ENCODE measurements at regions not wholly inside any gene's neighbourhood (a gene's known extent, or its start where the extent isn't known, plus 50 kb on each side); places are given as distances from the start of the nearest gene placed in this dataset.
"Not testable (repeated sequence)": the region's sequence is repeated elsewhere in the genome, so short reads cannot be mapped to it uniquely, and the experiment has no call there.

DNA sequence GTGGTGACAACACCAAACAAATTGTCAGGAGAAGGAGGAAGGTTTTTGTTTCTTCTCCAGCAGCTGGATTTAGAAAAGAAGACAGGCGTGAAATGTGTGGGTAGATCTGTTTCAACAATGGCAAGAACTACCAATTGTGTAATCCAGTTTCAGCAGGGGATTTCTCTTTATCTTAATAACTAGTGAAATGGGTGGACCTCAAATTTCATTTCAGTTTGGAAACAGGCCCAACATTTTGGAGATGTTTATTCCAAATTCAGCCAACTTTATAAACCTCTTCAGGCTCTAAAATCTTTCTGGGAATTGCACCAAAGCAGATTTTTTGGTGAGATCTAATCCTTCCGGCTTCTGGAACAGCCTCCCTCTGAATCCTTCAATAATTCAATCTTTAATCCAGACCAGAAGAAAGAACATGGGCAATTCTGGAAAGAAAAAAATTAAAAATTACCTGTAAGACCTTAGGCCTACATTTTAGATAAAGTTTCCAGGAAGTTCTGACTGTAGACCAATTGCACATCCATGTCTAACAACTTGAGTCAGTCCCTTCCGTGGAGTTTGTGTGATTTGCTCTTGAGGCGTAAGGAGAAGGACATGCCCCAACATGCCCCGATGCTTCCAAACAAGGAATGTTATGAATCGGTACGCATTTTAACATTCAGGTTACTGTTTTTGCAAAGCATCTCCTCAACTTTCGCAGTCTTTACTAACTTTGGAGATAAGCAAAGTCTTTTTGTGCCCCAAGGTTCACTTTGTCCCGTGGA lies 423.6 kb downstream of the IRX1 start:
- no peak for DNase-seq (ENCODE audit: low read depth)

DNA sequence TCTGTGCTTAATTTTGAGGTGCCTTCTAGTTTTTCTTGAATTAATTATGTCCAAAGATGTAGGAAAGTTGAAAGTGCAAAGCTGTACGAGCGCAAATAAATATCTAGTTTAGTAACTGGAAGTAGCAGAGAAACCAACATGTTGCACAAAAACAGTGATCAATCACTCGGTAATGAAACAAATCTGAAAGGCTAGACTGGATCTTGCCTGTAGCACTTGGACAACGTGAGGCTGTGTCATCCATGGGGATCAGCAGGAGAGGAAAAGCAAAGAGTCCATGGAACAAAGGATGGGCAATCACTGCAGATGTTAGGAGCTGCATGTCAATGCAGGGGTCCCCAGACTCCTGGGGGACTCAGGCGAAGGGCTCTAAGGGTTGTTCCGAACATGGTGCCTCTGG lies 424.2 kb downstream of the IRX1 start:
- no peak for DNase-seq (ENCODE audit: low read depth)

DNA sequence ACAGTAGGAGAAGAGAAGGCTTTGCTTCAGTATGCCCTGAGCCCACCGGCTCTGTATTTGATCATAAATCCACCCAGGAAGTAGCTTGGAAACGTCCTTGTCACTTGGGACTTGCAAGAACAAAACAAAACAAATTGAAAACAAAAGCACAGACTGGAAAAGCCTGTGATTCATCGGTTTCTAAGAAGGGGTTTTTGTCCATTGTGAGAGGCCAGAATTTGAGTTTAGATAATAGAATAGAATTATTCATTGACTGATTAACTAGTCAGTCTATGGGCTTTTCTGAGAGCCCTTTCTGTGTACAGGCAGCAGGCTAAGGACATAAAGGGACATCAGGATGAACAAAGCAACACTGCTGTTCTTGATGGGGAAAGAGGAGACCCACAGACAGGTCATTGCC lies 424.8 kb downstream of the IRX1 start:
- DNase-seq (ENCODE audit: low read depth): no peak

DNA sequence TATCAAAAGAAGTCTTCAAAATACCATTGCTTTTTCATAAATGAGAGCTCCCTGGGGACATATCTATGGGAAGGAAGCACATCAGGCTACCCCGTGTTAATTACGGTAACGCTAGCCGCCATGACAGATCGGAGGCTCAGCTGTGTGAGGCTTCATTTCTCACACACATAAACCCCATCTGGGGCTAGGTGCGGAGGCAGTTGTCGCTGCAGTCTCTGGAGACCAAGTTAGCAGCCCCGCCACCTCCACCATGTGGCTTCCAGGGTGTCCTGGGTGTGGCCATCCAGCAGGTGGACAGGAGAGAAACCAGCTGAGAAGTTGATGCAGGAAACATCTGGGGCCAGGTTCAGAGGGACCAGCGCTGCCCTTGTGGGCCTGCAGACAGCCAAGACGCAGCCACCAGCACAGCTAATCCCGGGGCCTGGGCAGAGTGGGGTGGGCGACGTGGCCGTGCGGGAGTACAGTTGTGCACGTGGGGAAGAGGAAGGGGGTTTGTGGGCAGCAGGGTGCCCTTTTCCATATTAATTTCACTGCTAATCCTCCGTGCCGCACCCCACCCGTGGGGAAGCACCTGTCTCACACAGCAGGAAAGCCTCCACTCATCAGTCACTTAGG lies 426.5 kb downstream of the IRX1 start:
- DNase-seq (ENCODE audit: low read depth): no peak

DNA sequence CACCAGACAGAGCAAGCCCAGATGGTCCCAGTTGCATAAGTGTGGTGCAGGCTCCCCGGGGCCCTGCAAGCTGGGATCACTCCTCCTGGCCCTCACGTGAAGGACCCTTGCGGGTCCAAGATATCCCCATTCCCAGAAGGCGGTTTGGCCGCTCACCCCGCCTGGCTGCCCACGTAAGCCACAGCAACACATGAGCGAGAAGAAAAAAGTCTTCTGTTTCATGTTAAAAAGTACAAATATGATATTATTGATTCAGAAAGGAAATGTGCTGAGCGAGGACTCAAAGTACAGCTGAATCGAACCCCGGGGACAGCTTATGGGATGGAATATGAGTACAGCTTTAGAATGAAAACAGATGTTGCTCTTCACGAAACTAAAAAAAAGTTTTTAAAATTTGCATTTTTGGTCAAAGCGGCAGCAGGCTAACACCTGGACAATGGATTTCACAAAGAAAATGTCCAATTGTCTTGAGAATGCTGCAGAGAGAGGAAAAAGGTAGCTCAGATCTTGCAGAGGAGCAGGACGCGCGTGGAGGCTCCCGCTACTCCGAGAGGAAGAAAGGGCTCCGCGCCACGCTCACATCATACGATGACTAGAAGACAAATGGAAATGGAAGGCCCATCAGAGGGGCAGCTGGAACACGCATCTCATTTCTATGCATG lies 427.6 kb downstream of the IRX1 start:
- DNase-seq (ENCODE audit: low read depth): no peak

DNA sequence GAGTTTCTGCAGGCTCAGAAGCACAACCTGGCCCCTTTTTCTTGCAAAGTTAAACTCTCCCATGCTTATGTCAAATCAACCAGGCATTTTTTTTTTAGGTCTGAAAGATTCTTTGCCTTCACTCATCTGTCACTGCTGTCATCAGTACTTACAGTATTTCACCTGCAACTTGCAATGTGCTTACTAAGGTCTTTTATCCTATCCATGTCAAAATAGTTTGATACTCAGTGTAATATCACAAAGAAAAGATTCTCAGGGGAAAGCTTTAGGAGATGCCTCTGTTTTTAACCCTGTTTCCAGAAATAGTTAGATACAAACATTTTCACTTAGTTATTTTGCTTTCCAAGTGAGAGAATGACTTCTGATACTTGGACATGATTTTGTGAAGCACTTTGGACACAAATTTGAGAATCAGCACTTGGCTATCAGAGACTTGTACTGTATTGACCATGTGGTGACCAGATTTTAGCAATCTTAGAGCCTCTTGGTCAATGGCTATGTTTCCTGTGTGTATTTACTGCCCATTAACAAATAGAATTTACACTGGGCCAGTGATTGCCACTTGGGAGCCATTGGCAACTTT lies 428.2 kb downstream of the IRX1 start:
- DNase-seq (ENCODE audit: low read depth): no peak

DNA sequence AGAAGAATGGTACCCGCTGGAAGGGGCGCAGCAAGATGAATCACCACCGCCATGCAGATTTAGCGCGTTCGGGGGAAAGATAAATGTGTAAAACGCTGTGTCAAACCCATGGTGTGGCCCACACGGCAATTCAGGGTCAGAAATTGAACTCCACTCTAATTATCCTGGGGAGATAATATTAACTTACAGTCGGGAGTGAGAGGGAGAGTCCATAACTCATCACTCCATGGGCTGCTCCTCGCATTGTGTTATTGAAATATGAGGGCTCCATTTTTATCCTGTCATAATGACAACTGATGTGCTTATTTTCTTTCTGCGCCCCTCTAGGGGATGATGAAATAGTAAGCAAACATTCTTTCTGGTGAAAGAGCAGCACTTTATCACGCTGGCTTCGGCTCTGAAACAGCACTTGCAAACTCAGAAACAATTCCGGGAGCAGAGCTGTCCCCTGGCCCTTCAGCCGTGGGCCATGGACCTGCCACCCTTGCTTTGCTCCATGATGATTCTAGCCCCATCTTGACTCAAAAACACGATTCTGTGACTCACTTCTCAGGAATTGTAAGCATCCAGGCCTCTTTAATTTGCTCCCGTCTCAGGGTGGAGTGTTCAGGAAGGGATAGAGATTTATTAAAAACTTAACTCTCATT lies 431.6 kb downstream of the IRX1 start:
- no peak for DNase-seq (ENCODE audit: low read depth)

DNA sequence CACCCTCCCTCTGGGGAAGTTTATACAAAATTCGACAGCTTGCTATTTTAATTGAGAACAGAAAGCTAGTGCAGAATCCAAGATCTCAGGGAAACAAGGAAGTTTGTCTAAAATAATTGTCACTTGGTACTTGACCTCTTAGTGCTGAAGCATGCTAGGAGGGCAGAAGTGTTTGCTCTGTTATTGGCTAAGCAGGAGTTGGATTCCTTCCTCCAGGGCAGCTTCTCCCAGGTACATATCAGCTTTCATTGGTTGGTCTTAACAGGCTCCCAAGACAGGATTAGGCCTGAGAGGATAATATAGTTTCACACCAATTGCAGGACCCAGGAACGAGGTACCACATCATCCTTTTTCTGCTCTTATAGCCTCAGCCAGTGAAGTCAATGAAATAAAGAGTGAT lies 432.8 kb downstream of the IRX1 start:
- no peak for DNase-seq (ENCODE audit: low read depth)

DNA sequence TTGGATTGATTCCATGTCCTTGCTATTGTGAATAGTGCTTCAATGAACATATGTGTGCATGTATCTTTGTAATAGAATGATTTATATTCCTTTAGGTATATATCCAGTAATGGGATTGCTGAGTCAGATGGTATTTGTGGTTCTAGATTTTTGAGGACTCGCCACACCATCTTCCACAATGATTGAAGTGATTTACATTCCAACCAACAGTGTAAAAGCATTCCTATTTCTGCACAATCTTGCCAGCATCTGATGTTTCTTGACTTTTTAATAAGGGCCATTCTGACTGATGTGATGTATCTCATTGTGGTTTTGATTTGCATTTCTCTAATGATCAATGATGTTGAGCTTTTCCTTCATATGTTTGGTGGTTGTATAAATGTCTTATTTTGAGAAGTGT lies 437.9 kb downstream of the IRX1 start:
- not testable (repeated sequence) for DNase-seq (ENCODE audit: low read depth)

DNA sequence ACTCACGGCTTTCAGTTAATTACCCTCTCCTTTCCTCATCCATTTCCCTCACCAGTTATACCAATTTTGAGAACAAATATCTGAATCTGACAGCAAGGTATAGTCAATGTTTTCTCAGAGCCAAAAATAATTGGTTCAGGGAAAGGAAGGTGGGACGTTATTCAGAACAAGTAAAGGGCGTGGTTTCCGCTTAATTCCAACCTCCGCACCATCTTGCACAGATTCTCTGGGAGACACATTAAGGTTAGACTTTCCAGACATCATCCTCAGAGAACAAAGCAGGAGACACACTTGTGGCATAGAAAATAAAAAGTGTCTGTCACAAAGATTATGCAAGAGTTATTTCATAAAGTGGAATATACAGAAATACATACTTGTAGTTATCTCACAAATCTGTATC lies 441.2 kb downstream of the IRX1 start:
- no peak for DNase-seq (ENCODE audit: low read depth)

DNA sequence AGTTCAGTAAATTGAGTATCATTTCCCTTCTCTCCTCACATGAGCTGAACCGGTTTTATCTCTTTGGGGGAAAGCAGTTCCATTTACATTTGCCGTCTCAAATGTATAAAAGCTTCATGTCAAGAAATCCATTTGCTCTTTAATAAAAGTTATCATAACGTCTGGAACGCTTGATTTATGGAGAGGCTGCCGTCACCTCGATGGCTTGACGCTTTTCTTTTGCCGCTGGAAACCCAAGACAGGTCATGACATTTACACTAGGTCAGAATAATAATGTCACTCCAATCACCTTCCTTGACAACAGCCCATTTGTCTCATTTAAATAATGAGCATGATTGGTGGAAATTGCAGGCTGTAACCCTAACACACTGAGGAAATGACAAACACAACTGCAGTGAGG lies 443.4 kb downstream of the IRX1 start:
- DNase-seq (ENCODE audit: low read depth): no peak

DNA sequence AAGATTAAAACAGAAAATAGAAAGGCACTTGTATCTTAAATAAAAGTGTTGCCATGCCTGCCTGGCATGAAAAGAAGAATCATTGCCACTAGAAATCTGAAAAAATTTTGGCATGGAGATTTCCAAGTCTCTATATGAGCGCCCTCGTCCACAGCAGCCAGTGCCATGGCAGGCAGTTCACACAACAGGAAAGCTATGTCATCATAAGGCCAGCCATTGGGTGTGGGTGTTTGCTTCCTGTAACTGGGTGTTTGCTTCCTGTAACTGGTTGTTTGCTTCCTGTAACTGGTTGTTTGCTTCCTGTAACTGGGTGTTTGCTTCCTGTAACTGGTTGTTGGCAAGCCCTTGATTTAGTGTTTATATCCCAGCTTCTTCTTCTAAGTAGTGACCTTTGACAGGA lies 446.7 kb downstream of the IRX1 start:
- no peak for DNase-seq (ENCODE audit: low read depth)

DNA sequence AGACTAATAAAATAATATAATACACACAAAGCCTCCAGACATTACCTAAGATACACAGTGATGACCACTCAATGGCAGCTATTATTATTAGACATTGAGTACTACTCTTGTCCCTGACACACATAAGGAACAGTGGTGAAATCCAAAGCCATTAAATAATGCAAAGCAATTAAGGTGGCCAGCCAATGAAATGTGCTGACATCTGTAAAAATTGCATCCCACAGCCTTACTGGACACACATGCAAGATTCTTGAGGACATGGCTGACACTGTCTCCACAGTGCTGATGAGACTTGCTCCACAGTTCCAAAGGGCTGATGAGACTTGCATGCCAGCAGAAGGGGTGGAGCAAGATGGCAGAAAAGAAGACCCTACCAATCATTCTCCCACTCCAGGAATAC lies 447.5 kb downstream of the IRX1 start:
- no peak for DNase-seq (ENCODE audit: low read depth)

DNA sequence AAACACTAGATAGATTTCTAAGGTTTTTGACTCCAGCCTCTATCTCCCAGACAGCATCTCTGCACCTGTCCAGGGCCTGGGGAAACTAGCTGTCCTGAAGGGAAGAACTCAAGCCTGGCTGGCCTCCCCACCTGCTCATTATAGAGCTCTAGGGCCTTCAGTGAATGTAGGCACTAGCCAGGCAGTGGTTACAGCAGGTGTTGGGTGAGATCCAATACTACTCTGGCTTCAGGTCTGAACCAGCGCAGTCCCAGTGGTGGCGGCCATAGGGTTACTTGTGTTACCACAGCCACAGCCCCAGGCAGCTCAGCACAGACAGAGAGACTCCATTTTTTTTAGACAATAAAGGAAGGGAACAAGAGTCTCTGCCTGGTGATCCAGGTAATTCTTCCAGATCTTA lies 449.2 kb downstream of the IRX1 start:
- DNase-seq (ENCODE audit: low read depth): no peak

DNA sequence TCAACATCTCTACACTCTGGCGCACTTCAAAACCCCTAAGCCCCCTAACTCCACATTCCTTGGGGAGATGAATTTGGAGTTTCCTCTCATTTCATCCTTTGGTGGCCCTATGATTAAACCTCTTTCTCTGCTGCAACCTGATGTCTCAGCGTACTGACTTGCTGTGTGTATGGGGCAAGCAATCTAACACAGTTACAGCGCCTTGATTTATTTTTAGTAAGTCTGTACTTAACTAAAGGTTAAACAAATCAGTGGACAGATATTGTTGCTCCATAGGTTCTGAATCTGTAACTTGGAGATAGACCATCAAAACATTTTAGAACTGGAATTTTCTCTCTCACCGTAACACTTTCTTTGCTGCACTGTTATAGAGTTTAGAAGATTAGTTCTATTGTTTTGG lies 452.8 kb downstream of the IRX1 start:
- no peak for DNase-seq (ENCODE audit: low read depth)

DNA sequence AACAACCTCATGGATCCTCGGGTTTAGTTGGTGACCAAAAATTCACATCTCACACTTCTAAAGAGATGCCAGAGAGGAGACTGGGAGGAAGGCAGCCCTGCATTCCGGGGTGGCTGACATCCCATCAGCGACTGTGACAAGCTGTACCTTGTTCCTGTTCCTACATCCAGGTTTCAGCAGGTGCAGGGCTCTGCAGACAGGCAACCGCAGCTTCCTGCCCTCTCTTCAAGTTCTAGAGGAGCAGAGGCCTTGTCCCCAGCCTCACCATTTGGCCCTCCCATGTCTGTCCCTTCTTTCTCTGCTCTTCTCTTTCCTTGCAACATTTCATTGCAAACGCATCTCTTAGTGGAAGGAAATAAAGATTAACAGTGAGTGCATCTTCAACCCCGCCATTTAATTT lies 454.6 kb downstream of the IRX1 start:
- DNase-seq (ENCODE audit: low read depth): no peak

DNA sequence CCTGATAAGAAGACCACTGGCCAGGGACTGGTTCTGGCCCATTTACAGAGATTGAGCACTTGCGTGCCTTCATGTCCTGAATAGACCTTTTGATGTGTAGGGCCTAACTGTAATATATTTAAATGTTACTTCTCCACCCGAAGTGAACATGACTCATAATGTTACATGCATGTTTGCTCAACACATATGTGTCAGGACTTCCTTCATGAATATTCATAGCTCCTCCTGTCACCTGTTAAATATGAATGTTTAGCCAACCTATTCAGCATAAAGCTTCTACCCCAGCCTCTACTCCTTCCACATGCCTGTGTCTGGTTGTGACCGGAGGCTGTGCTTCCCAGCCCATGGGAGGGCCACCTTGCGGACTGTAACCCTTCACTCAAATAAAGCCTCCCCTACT lies 457.5 kb downstream of the IRX1 start:
- DNase-seq (ENCODE audit: low read depth): no peak

DNA sequence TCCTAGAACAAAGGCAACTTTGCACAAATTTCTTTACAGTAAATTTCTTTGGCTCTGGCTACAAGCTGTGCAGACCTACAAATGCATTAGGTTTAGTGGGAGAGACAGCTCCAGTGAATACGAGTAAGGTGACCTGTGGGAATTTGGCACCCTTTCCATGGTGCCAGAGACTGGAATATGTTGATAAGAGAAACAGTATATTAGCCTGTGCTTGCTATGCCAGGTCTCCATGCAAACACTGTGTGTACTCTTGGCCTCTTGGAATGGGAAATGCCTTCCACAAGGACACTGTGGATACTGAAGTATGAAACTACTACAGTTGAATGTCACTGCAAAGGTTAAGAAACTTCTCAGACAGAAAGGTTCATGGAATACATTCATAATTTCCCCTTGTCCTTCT lies 458.5 kb downstream of the IRX1 start:
- DNase-seq (ENCODE audit: low read depth): no peak

DNA sequence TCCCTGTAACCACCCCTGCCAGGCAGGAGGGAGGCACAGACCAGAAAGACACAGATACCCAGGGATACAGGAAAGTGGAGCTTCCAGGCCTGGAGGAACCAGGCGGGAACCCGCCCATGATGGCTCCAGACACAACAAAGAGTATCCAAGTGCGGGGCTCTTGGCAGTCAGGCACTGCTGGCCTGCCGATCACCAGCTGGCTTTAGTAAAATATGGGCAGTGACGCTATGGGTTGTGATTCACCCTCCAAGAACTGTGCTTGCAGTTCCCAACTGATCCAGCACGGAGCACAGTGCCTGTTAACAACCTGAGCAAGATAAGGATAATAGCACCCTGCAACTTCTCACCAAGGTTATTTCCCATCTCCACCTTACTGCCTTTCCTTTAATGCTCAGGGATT lies 463.3 kb downstream of the IRX1 start:
- DNase-seq (ENCODE audit: low read depth): no peak

DNA sequence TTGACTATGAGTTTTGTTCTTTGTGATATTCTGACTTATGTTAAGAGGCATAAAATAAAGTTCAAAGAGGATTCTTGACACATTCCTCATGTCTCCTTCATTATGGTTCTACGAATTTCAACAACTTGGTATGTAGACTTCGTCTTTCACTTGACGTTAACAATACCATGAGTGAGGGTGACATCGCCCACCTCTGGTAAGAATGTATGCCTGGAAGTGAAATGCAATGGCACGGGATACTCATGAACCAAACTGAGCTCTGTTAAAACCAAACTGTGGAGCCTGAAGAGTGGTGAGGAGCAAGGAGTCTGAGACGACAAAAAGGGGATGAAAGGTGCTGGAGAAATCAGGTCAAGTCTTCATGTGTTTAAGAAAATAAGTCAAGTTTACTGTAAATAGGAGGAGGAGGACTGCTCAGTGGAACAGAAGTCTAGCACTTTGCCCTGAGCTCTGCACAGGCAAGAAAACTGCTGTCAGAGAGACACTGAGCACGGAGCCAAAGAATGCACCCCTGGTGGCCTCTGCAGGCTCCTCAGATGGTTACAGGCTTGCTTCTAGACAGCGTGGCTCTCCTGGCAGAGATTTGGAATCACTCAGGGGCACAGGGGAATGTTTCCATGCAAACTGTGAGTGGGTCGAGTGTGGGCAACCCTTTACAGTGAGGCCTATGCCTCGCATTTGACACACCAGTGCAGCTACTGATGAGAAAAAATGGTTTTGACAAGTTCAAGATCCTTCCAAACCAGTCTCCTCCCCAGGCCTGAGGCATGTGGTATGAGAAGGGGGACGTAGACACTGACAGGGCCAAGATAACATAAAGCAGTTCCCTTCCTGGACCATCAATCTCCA lies 470.1 kb downstream of the IRX1 start:
- DNase-seq (ENCODE audit: low read depth): no peak

DNA sequence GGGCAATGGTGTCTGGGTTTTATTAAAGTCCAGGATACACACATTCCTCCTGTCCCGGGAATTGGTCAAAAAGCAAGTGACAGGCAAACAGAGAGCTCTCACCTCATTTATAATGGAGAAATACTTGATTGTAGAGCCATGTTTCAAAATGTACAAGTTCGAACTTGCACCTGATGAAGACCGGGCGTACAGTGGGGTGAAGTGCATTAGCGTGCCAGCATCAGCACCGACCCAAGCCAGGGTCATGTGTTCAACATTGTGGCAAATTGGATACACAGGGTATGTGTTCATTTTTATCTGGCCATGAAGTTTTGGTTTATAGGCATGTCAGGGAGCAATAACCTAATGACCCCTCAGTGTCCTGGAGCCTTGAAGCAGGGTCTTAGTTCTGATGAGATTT lies 472.5 kb downstream of the IRX1 start:
- DNase-seq (ENCODE audit: low read depth): no peak

DNA sequence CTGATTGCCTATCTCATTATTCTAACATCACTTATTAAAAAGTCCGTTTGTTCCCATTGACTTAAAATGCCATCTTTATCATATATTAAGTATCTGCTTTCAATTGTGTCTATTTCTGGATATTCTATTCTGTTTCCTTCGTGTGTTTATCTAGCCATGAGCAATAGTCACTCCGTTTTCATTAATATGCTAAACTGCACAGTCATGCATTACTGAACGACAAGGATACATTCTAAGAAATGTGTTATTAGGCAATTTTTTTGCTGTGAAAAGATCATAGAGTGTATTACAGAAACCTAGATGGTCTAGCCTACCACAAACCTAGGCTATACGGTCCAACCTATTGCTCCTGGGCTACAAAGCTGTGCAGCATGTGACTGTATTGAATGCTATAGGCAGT lies 482.9 kb downstream of the IRX1 start:
- DNase-seq (ENCODE audit: low read depth): no peak
